HG02571 (cell line): ENCODE measurements at regions not wholly inside any gene's neighbourhood (a gene's known extent, or its start where the extent isn't known, plus 50 kb on each side); places are given as distances from the start of the nearest gene placed in this dataset.
"Not testable (repeated sequence)": the region's sequence is repeated elsewhere in the genome, so short reads cannot be mapped to it uniquely, and the experiment has no call there.

Experiments used
- ATAC-seq: cut with Tn5 transposase; IDR thresholded peaks from one replicate; pipeline ENCODE4 v1.9.1; 2021; ENCODE audit warnings: mild to moderate bottlenecking, moderate library complexity; ENCODE audit not compliant: unreplicated experiment

GRCh38 chr10:131577178-131577555, 265.6 kb upstream of the TCERG1L start:
- no peak for ATAC-seq

GRCh38 chr10:131577786-131578471, 266.4 kb upstream of the TCERG1L start:
- ATAC-seq = no peak

- no peak for ATAC-seq
These were observed 267.0 kb upstream of the TCERG1L start for GRCh38 chr10:131578472-131578970.

GRCh38 chr10:131579251-131580071, 267.9 kb upstream of the TCERG1L start:
- no peak for ATAC-seq

GRCh38 chr10:131580076-131580652, 268.6 kb upstream of the TCERG1L start:
- no peak for ATAC-seq

GRCh38 chr10:131580674-131581073, 269.2 kb upstream of the TCERG1L start:
- no peak for ATAC-seq

- ATAC-seq = not testable (repeated sequence)
These were observed 270.0 kb upstream of the TCERG1L start for GRCh38 chr10:131581547-131581946.

- no peak for ATAC-seq
These were observed 272.8 kb upstream of the TCERG1L start for GRCh38 chr10:131584287-131584686.

GRCh38 chr10:131585761-131586160, 274.2 kb upstream of the TCERG1L start:
- ATAC-seq = no peak

GRCh38 chr10:131586958-131587357, 275.4 kb upstream of the TCERG1L start:
- ATAC-seq = no peak

- no peak for ATAC-seq
These were observed 276.6 kb upstream of the TCERG1L start for GRCh38 chr10:131587976-131588680.

GRCh38 chr10:131588704-131589220, 277.2 kb upstream of the TCERG1L start:
- no peak for ATAC-seq

GRCh38 chr10:131590567-131590966, 279.0 kb upstream of the TCERG1L start:
- ATAC-seq = no peak

GRCh38 chr10:131591936-131592335, 280.4 kb upstream of the TCERG1L start:
- no peak for ATAC-seq

- ATAC-seq = no peak
These were observed 291.6 kb upstream of the PPP2R2D start for GRCh38 chr10:131609176-131609575.

- ATAC-seq = no peak
These were observed 285.7 kb upstream of the PPP2R2D start for GRCh38 chr10:131615150-131615549.

- ATAC-seq = no peak
These were observed 284.8 kb upstream of the PPP2R2D start for GRCh38 chr10:131616040-131616439.

GRCh38 chr10:131617113-131617858, 283.5 kb upstream of the PPP2R2D start:
- no peak for ATAC-seq

GRCh38 chr10:131618587-131619267, 282.1 kb upstream of the PPP2R2D start:
- no peak for ATAC-seq

GRCh38 chr10:131620314-131620713, 280.5 kb upstream of the PPP2R2D start:
- no peak for ATAC-seq
